ENCODE measurements at regions not wholly inside any gene's neighbourhood (a gene's known extent, or its start where the extent isn't known, plus 50 kb on each side); places are given as distances from the start of the nearest gene placed in this dataset.

DNA sequence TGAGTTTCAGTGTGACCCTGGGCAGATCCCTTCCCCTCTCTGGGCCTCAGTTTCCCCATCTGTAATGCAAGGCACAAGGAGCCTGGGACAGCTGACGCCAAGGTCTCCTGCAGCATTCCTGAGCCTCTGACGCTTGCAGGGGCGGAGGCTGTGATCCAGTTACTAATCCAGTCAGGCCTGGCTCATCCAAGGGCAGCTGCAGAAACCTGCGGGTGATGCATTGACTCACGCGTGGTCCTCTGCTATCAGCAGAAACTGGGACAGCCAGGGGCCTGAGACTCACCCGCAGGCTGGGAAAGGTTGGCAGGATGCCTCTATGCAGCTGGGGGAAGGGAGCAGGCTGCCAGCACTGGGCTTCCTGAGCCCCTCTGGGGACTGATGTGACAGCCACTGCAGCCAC is 65.0 kb upstream of the SIRPA start:
- no peak overlapping the region for H3K27ac ChIP-seq (ENCODE audit: low read depth, low read length)
- Mint-ChIP-seq H3K36me3 (no peaks in the 10 kb centered on the region), H3K4me1 (no peaks in the 10 kb centered on the region), H3K4me3 (no peak overlapping the region), H3K9me3 (peaks cover 0 to 6% (median 0%) of the 10 kb centered on the region in 8 donors), H3K27me3 (peaks cover 10 to 18% of the 10 kb centered on the region in 2 donors), H3K27ac (no peak overlapping the region)
- H3K27me3 ChIP-seq (ENCODE audit: insufficient read depth, low read length): no peaks in the 10 kb centered on the region
- H3K36me3 ChIP-seq (ENCODE audit: insufficient read depth, low read length): no peaks in the 10 kb centered on the region
- POLR2A ChIA-PET (ENCODE audit: partially characterized antibody): no interaction called here
- no peak overlapping the region for H3K4me3 ChIP-seq (ENCODE audit: low read length in 2 of 2)
- no peak for DNase-seq
- CTCF ChIA-PET (ENCODE audit: partially characterized antibody): no interaction called here
- H3K9me3 ChIP-seq (ENCODE audit: control insufficient read depth in 1 of 2, low read length in 2 of 2): no peaks in the 10 kb centered on the region
- no peaks in the 10 kb centered on the region for H3K4me1 ChIP-seq (ENCODE audit: insufficient read depth, low read length)
- intact Hi-C loops (cut with micrococcal nuclease): no loop called here

- no peak overlapping the region for H3K4me3 Mint-ChIP-seq
- H3K9me3 Mint-ChIP-seq: peaks cover 0 to 9% (median 3%) of the 10 kb centered on the region in 8 donors
- H3K4me1 ChIP-seq (ENCODE audit: insufficient read depth, low read length): no peaks in the 10 kb centered on the region
- H3K4me3 ChIP-seq (ENCODE audit: low read length in 2 of 2): no peak overlapping the region
- DNase-seq: no peak
- intact Hi-C loops (cut with micrococcal nuclease): no loop called here
- H3K9me3 ChIP-seq (ENCODE audit: control insufficient read depth in 1 of 2, low read length in 2 of 2): no peaks in the 10 kb centered on the region
- no peaks in the 10 kb centered on the region for H3K36me3 ChIP-seq (ENCODE audit: insufficient read depth, low read length)
- H3K27me3 ChIP-seq (ENCODE audit: insufficient read depth, low read length): no peaks in the 10 kb centered on the region
- H3K4me1 Mint-ChIP-seq: no peaks in the 10 kb centered on the region
- ChIA-PET CTCF (ENCODE audit: partially characterized antibody) (no interaction called here), POLR2A (ENCODE audit: partially characterized antibody) (no interaction called here)
- peaks cover 10 to 18% of the 10 kb centered on the region in 2 donors for H3K27me3 Mint-ChIP-seq
- no peaks in the 10 kb centered on the region for H3K36me3 Mint-ChIP-seq
- no peak overlapping the region for H3K27ac Mint-ChIP-seq
- no peak overlapping the region for H3K27ac ChIP-seq (ENCODE audit: low read depth, low read length)
These were observed 65.7 kb upstream of the SIRPA start for GRCh38 chr20:1829531-1829930.

- Mint-ChIP-seq H3K9me3 (peaks cover 2 to 16% (median 9%) of the 10 kb centered on the region in 8 donors), H3K4me3 (no peak overlapping the region), H3K27ac (no peak overlapping the region), H3K36me3 (peaks cover 2% of the 10 kb centered on the region in 2 donors), H3K27me3 (peaks cover 10 to 25% of the 10 kb centered on the region in 2 donors), H3K4me1 (no peaks in the 10 kb centered on the region)
- Histone ChIP-seq H3K9me3 (ENCODE audit: control insufficient read depth in 1 of 2, low read length in 2 of 2) (no peaks in the 10 kb centered on the region), H3K27me3 (ENCODE audit: insufficient read depth, low read length) (no peaks in the 10 kb centered on the region), H3K36me3 (ENCODE audit: insufficient read depth, low read length) (no peaks in the 10 kb centered on the region), H3K4me3 (ENCODE audit: low read length in 2 of 2) (no peak overlapping the region), H3K4me1 (ENCODE audit: insufficient read depth, low read length) (no peaks in the 10 kb centered on the region), H3K27ac (ENCODE audit: low read depth, low read length) (no peak overlapping the region)
- POLR2A ChIA-PET (ENCODE audit: partially characterized antibody): no interaction called here
- CTCF ChIA-PET (ENCODE audit: partially characterized antibody): no interaction called here
- no peak for DNase-seq
- intact Hi-C loops (cut with micrococcal nuclease): no loop called here
These were observed 66.4 kb upstream of the SIRPA start for GRCh38 chr20:1828786-1829131.

- ChIA-PET CTCF (ENCODE audit: partially characterized antibody) (no interaction called here), POLR2A (ENCODE audit: partially characterized antibody) (no interaction called here)
- no peaks in the 10 kb centered on the region for H3K27me3 ChIP-seq (ENCODE audit: insufficient read depth, low read length)
- H3K36me3 ChIP-seq (ENCODE audit: insufficient read depth, low read length): no peaks in the 10 kb centered on the region
- Mint-ChIP-seq H3K27ac (no peak overlapping the region), H3K27me3 (peaks cover 10 to 28% of the 10 kb centered on the region in 2 donors), H3K4me1 (no peaks in the 10 kb centered on the region), H3K4me3 (no peak overlapping the region), H3K36me3 (peaks cover 3 to 5% of the 10 kb centered on the region in 2 donors), H3K9me3 (peaks cover 4 to 22% (median 13%) of the 10 kb centered on the region in 8 donors)
- DNase-seq: no peak
- H3K4me3 ChIP-seq (ENCODE audit: low read length in 2 of 2): no peak overlapping the region
- H3K9me3 ChIP-seq (ENCODE audit: control insufficient read depth in 1 of 2, low read length in 2 of 2): no peaks in the 10 kb centered on the region
- no peaks in the 10 kb centered on the region for H3K4me1 ChIP-seq (ENCODE audit: insufficient read depth, low read length)
- intact Hi-C loops (cut with micrococcal nuclease): no loop called here
- no peak overlapping the region for H3K27ac ChIP-seq (ENCODE audit: low read depth, low read length)
These were observed 67.0 kb upstream of the SIRPA start for GRCh38 chr20:1827974-1828785.

- no peaks in the 10 kb centered on the region for H3K9me3 ChIP-seq (ENCODE audit: control insufficient read depth in 1 of 2, low read length in 2 of 2)
- no peaks in the 10 kb centered on the region for H3K4me1 ChIP-seq (ENCODE audit: insufficient read depth, low read length)
- peaks cover 10 to 27% of the 10 kb centered on the region in 2 donors for H3K27me3 Mint-ChIP-seq
- H3K27ac ChIP-seq (ENCODE audit: low read depth, low read length): no peak overlapping the region
- H3K27me3 ChIP-seq (ENCODE audit: insufficient read depth, low read length): no peaks in the 10 kb centered on the region
- no peak overlapping the region for H3K27ac Mint-ChIP-seq
- no peaks in the 10 kb centered on the region for H3K36me3 ChIP-seq (ENCODE audit: insufficient read depth, low read length)
- H3K4me3 ChIP-seq (ENCODE audit: low read length in 2 of 2): no peak overlapping the region
- peaks cover 4 to 27% (median 19%) of the 10 kb centered on the region in 8 donors for H3K9me3 Mint-ChIP-seq
- ChIA-PET POLR2A (ENCODE audit: partially characterized antibody) (no interaction called here), CTCF (ENCODE audit: partially characterized antibody) (no interaction called here)
- peaks cover 5% of the 10 kb centered on the region in 2 donors for H3K36me3 Mint-ChIP-seq
- DNase-seq: no peak
- no peaks in the 10 kb centered on the region for H3K4me1 Mint-ChIP-seq
- H3K4me3 Mint-ChIP-seq: no peak overlapping the region
- intact Hi-C loops (cut with micrococcal nuclease): no loop called here
These were observed 67.7 kb upstream of the SIRPA start for GRCh38 chr20:1827510-1827973.

DNA sequence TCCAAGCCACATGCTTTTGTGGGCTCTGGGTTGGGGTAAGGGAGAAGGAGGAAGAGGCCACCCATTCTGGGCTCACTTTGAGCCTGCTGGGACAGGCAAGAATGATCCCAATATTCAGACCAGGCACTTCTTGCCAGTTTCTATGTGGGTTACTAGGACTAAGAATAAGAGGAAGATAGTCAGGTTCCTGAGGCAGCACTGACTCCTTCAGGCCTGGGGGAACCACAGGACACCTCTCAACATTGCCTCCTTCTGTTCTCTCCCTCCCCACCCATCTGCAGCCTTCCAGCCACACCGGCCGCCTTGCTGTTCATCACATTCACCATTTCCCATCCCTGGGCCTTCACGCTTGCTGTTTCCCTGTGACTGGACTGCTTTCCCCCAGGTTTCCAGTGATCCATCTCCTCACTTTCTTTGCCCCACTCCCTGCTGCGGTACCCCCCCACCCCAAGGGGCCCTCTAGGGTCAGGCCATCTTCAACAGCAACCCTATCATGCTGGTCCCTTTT is 69.2 kb upstream of the SIRPA start:
- H3K4me3 ChIP-seq (ENCODE audit: low read length in 2 of 2): no peak overlapping the region
- peaks cover 10 to 34% of the 10 kb centered on the region in 2 donors for H3K27me3 Mint-ChIP-seq
- H3K9me3 Mint-ChIP-seq: peaks cover 4 to 41% (median 33%) of the 10 kb centered on the region in 8 donors
- H3K4me1 ChIP-seq (ENCODE audit: insufficient read depth, low read length): no peaks in the 10 kb centered on the region
- peaks cover 0 to 5% of the 10 kb centered on the region in 2 donors for H3K9me3 ChIP-seq (ENCODE audit: control insufficient read depth in 1 of 2, low read length in 2 of 2)
- H3K4me1 Mint-ChIP-seq: no peaks in the 10 kb centered on the region
- intact Hi-C loops (cut with micrococcal nuclease): no loop called here
- no peaks in the 10 kb centered on the region for H3K27me3 ChIP-seq (ENCODE audit: insufficient read depth, low read length)
- H3K27ac ChIP-seq (ENCODE audit: low read depth, low read length): no peak overlapping the region
- peaks cover 5 to 9% of the 10 kb centered on the region in 2 donors for H3K36me3 Mint-ChIP-seq
- no peak overlapping the region for H3K4me3 Mint-ChIP-seq
- H3K27ac Mint-ChIP-seq: peak overlapping the region in 1 of 7 donors; percentile 65
- DNase-seq: no peak
- ChIA-PET CTCF (ENCODE audit: partially characterized antibody) (no interaction called here), POLR2A (ENCODE audit: partially characterized antibody) (no interaction called here)
- no peaks in the 10 kb centered on the region for H3K36me3 ChIP-seq (ENCODE audit: insufficient read depth, low read length)

GRCh38 chr20:1825507-1825906 is 69.7 kb upstream of the SIRPA start:
- Histone ChIP-seq H3K36me3 (ENCODE audit: insufficient read depth, low read length) (no peaks in the 10 kb centered on the region), H3K27me3 (ENCODE audit: insufficient read depth, low read length) (no peaks in the 10 kb centered on the region), H3K4me1 (ENCODE audit: insufficient read depth, low read length) (no peaks in the 10 kb centered on the region), H3K9me3 (ENCODE audit: control insufficient read depth in 1 of 2, low read length in 2 of 2) (peaks cover 0 to 5% of the 10 kb centered on the region in 2 donors), H3K27ac (ENCODE audit: low read depth, low read length) (no peak overlapping the region), H3K4me3 (ENCODE audit: low read length in 2 of 2) (no peak overlapping the region)
- no peak for DNase-seq
- intact Hi-C loops (cut with micrococcal nuclease): no loop called here
- H3K4me1 Mint-ChIP-seq: no peaks in the 10 kb centered on the region
- H3K27ac Mint-ChIP-seq: no peak overlapping the region
- H3K27me3 Mint-ChIP-seq: peaks cover 11 to 34% of the 10 kb centered on the region in 2 donors
- ChIA-PET POLR2A (ENCODE audit: partially characterized antibody) (no interaction called here), CTCF (ENCODE audit: partially characterized antibody) (no interaction called here)
- H3K36me3 Mint-ChIP-seq: peaks cover 5 to 9% of the 10 kb centered on the region in 2 donors
- no peak overlapping the region for H3K4me3 Mint-ChIP-seq
- peaks cover 4 to 42% (median 34%) of the 10 kb centered on the region in 8 donors for H3K9me3 Mint-ChIP-seq
